Sigmoid colon (tissue), 6 donors: ENCODE measurements at regions not wholly inside any gene's neighbourhood (a gene's known extent, or its start where the extent isn't known, plus 50 kb on each side); places are given as distances from the start of the nearest gene placed in this dataset.
"Not testable (repeated sequence)": the region's sequence is repeated elsewhere in the genome, so short reads cannot be mapped to it uniquely, and the experiment has no call there.

Experiments
- DNase-seq: peaks from one replicate; pipeline ENCODE4 v3.0.0-alpha.2; 2019
- H3K27ac ChIP-seq, 4 donors: fragments of 200-600 bp; sonication (generic); one replicate each; pipeline ENCODE4 v1.5.1; 2016 to 2019; ENCODE audit warnings: mild to moderate bottlenecking in 1 of 4
- H3K27me3 ChIP-seq, 3 donors: fragments of 200-600 bp; sonication (generic); one replicate each; pipeline ENCODE4 v1.5.1; 2019; ENCODE audit warnings: mild to moderate bottlenecking in 1 of 3
- H3K36me3 ChIP-seq, 4 donors: fragments of 200-600 bp; sonication (generic); one replicate each; pipeline ENCODE4 v1.5.1; 2016 to 2019
- H3K4me1 ChIP-seq, 4 donors: fragments of 200-600 bp; sonication (generic); one replicate each; pipeline ENCODE4 v1.5.1; 2017 to 2019
- H3K4me3 ChIP-seq, 4 donors: fragments of 200-600 bp; sonication (generic); one replicate each; pipeline ENCODE4 v1.5.1; 2017 to 2019; ENCODE audit warnings: mild to moderate bottlenecking in 2 of 4, moderate library complexity in 1 of 4
- H3K9me3 ChIP-seq, 4 donors: fragments of 200-600 bp in 3 of 4; sonication (generic) in 3 of 4; one replicate each; pipeline versions ENCODE4 v1.5.1 to v1.6.1; 2013 to 2019
- EP300 ChIP-seq, 4 donors: sonication (generic); formaldehyde crosslinking; IDR thresholded peaks; one replicate each; pipeline ENCODE4 v1.6.1; 2017; ENCODE audit warnings: antibody characterized with exemption in 4 of 4
- POLR2A ChIP-seq, 2 donors: fragments of 450-650 bp; IDR thresholded peaks; one replicate each; pipeline ENCODE4 v1.6.1; 2016; ENCODE audit warnings: antibody characterized with exemption in 2 of 2, mild to moderate bottlenecking in 2 of 2, moderate library complexity in 2 of 2
- POLR2AphosphoS5 ChIP-seq, 4 donors: sonication (generic); formaldehyde crosslinking; IDR thresholded peaks; one replicate each; pipeline ENCODE4 v1.6.1; 2017; ENCODE audit warnings: antibody characterized with exemption in 4 of 4
- WGBS, 2 donors: extraction: QIAGEN DNeasy Blood & Tissue Kit; methylation state at CpG; one replicate each; pipeline ENCODE4 v1.1.7; 2013; 5-methylcytosine and 5-hydroxymethylcytosine counted together
- intact Hi-C: fragments of 100-400 bp; cut with DNase I; formaldehyde crosslinking; loops from one replicate; pipeline ENCODE4 v1.15.1; 2023
- TF ChIP-seq, protein P1 (sequence below), 4 experiments: fragments of 450-650 bp in 3 of 4; fragments of 200-600 bp in 1 of 4; IDR thresholded peaks; one replicate each; pipeline ENCODE4 v1.5.1; 2016 to 2019; ENCODE audit warnings: antibody characterized with exemption in 4 of 4, mild to moderate bottlenecking in 3 of 4, moderate library complexity in 2 of 4
- donor health status: healthy with polysubstance abuse.
- donor health status: healthy.

GRCh38 chr16:46519063-46519462, 102.1 kb downstream of the SHCBP1 start:
- H3K36me3 ChIP-seq: no peaks in the 10 kb centered on the region
- no peak for DNase-seq
- TF ChIP-seq POLR2A (IDR thresholded peaks at IDR 0.05) (no peak), POLR2AphosphoS5 (IDR thresholded peaks at IDR 0.05) (no peak), EP300 (IDR thresholded peaks at IDR 0.05) (no peak)
- TF ChIP-seq, protein P1, sequence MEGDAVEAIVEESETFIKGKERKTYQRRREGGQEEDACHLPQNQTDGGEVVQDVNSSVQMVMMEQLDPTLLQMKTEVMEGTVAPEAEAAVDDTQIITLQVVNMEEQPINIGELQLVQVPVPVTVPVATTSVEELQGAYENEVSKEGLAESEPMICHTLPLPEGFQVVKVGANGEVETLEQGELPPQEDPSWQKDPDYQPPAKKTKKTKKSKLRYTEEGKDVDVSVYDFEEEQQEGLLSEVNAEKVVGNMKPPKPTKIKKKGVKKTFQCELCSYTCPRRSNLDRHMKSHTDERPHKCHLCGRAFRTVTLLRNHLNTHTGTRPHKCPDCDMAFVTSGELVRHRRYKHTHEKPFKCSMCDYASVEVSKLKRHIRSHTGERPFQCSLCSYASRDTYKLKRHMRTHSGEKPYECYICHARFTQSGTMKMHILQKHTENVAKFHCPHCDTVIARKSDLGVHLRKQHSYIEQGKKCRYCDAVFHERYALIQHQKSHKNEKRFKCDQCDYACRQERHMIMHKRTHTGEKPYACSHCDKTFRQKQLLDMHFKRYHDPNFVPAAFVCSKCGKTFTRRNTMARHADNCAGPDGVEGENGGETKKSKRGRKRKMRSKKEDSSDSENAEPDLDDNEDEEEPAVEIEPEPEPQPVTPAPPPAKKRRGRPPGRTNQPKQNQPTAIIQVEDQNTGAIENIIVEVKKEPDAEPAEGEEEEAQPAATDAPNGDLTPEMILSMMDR (IDR thresholded peaks at IDR 0.05): no peak
- peaks cover 0 to 4% (median 0%) of the 10 kb centered on the region in 4 donors for H3K9me3 ChIP-seq
- H3K4me3 ChIP-seq: no peak overlapping the region
- H3K27ac ChIP-seq: no peak overlapping the region
- H3K4me1 ChIP-seq: no peaks in the 10 kb centered on the region
- intact Hi-C loops: no loop called here
- H3K27me3 ChIP-seq: no peaks in the 10 kb centered on the region

GRCh38 chr16:46496701-46497100, 124.5 kb downstream of the SHCBP1 start:
- DNase-seq: no peak

GRCh38 chr16:46482895-46483294, 138.3 kb downstream of the SHCBP1 start:
- H3K4me1 ChIP-seq: no peaks in the 10 kb centered on the region
- intact Hi-C loops: no loop called here
- TF ChIP-seq, protein P1 (IDR thresholded peaks at IDR 0.05): no peak
- TF ChIP-seq POLR2A (IDR thresholded peaks at IDR 0.05) (no peak), EP300 (IDR thresholded peaks at IDR 0.05) (no peak), POLR2AphosphoS5 (IDR thresholded peaks at IDR 0.05) (no peak)
- no peak overlapping the region for H3K27ac ChIP-seq
- 43 to 62% methylated on average over 4 of the region's 4 CpGs for WGBS, 2 donors
- no peak overlapping the region for H3K4me3 ChIP-seq
- DNase-seq: no peak
- H3K27me3 ChIP-seq: no peaks in the 10 kb centered on the region
- H3K9me3 ChIP-seq: peaks cover 0 to 8% (median 0%) of the 10 kb centered on the region in 4 donors
- no peaks in the 10 kb centered on the region for H3K36me3 ChIP-seq

More at GRCh38 chr16:46496701-46497100, 124.5 kb downstream of the SHCBP1 start:
- intact Hi-C loops: no loop called here
- Histone ChIP-seq H3K27ac (no peak overlapping the region), H3K36me3 (no peaks in the 10 kb centered on the region), H3K27me3 (no peaks in the 10 kb centered on the region), H3K4me3 (no peak overlapping the region), H3K9me3 (no peaks in the 10 kb centered on the region), H3K4me1 (no peaks in the 10 kb centered on the region)
- 83% methylated on average over 2 of the region's 2 CpGs for WGBS, 2 donors
- TF ChIP-seq EP300 (IDR thresholded peaks at IDR 0.05) (no peak), POLR2AphosphoS5 (IDR thresholded peaks at IDR 0.05) (no peak), POLR2A (IDR thresholded peaks at IDR 0.05) (no peak)
- TF ChIP-seq, protein P1 (IDR thresholded peaks at IDR 0.05): no peak

GRCh38 chr16:46466239-46466638, 154.9 kb downstream of the SHCBP1 start:
- no peak for DNase-seq
- no peak overlapping the region for H3K4me3 ChIP-seq
- TF ChIP-seq POLR2A (IDR thresholded peaks at IDR 0.05): no peak
- TF ChIP-seq EP300 (IDR thresholded peaks at IDR 0.05): no peak
- no peak for TF ChIP-seq POLR2AphosphoS5 (IDR thresholded peaks at IDR 0.05)
- TF ChIP-seq, protein P1 (IDR thresholded peaks at IDR 0.05): no peak
- no peaks in the 10 kb centered on the region for H3K27me3 ChIP-seq
- intact Hi-C loops: no loop called here
- H3K36me3 ChIP-seq: no peaks in the 10 kb centered on the region
- H3K9me3 ChIP-seq: peaks cover 0 to 11% (median 0%) of the 10 kb centered on the region in 4 donors
- 81 to 89% methylated on average over 15 of the region's 15 CpGs for WGBS, 2 donors
- H3K4me1 ChIP-seq: no peaks in the 10 kb centered on the region
- no peak overlapping the region for H3K27ac ChIP-seq

DNA sequence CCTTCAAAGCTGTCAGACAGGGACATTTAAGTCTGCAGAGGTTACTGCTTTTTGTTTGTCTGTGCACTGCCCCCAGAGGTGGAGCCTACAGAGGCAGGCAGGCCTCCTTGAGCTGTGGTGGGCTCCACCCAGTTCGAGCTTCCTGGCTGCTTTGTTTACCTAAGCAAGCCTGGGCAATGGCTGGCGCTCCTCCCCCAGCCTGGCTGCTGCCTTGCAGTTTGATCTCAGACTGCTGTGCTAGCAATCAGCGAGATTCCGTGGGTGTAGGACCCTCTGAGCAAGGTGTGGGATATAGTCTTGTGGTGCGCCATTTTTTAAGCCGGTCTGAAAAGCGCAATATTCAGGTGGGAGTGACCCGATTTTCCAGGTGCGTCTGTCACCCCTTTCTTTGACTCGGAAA, 166.4 kb downstream of the SHCBP1 start:
- H3K27ac ChIP-seq, H3K36me3 ChIP-seq, H3K9me3 ChIP-seq, H3K27me3 ChIP-seq, intact Hi-C loops, H3K4me1 ChIP-seq, H3K4me3 ChIP-seq, DNase-seq: not testable (repeated sequence)
- WGBS, 2 donors: 59 to 72% methylated on average over 10 of the region's 10 CpGs
